RWPE1 (cell line): ENCODE measurements at regions not wholly inside any gene's neighbourhood (a gene's known extent, or its start where the extent isn't known, plus 50 kb on each side); places are given as distances from the start of the nearest gene placed in this dataset.

Experiments
- CTCF ChIA-PET: fragments of 350-600 bp; sonication (Branson Sonifier 250); formaldehyde crosslinking; extraction: SDS; loops from one replicate; lab custom pipeline; 2021; lab: Yijun Ruan, JAX
- POLR2A ChIA-PET: fragments of 400-600 bp; formaldehyde crosslinking; extraction: SDS; loops from one replicate; lab custom pipeline; 2020; ENCODE audit warnings: antibody characterized with exemption; ENCODE audit not compliant: low non-redundant PET; lab: Yijun Ruan, JAX
- DNase-seq: peaks from one replicate; pipeline ENCODE4 v3.0.0; 2012; ENCODE audit warnings: low spot score
- H3K27ac ChIP-seq: fragments of 450-650 bp; 2 replicates; pipeline ENCODE4 v1.5.1; 2017
- TF ChIP-seq, protein P1 (sequence below): fragments of 450-650 bp; conservative IDR thresholded peaks from 2 replicates; pipeline ENCODE4 v1.5.1; 2017; ENCODE audit warnings: low read depth, mild to moderate bottlenecking

DNA sequence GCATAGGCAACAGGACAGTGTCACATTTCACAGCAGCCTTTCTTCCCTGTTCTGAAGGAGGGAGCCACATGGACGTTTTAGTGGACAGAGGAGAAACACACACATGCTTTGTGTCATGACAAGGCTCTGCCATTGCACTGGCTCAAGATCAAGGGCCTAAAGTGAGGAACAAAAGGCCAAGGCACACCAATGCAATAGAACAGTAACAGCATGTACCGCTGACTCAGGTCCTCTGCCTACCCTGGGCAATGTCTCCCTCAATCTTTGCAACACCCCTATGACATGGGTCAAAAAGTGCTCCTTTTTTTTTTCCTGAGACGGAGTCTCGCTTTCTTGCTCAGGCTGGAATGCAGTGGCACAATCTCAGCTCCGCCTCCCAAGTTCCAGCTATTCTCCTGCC, 57.8 kb upstream of the SDK1 start:
- TF ChIP-seq, protein P1, sequence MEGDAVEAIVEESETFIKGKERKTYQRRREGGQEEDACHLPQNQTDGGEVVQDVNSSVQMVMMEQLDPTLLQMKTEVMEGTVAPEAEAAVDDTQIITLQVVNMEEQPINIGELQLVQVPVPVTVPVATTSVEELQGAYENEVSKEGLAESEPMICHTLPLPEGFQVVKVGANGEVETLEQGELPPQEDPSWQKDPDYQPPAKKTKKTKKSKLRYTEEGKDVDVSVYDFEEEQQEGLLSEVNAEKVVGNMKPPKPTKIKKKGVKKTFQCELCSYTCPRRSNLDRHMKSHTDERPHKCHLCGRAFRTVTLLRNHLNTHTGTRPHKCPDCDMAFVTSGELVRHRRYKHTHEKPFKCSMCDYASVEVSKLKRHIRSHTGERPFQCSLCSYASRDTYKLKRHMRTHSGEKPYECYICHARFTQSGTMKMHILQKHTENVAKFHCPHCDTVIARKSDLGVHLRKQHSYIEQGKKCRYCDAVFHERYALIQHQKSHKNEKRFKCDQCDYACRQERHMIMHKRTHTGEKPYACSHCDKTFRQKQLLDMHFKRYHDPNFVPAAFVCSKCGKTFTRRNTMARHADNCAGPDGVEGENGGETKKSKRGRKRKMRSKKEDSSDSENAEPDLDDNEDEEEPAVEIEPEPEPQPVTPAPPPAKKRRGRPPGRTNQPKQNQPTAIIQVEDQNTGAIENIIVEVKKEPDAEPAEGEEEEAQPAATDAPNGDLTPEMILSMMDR, result no peak
- ChIA-PET CTCF (interaction anchor here (0.6 kb wide), 1 partner anchor 288 kb away, joined by 3 read pairs; no protein-coding TSS in a partner anchor), POLR2A (no interaction called here)
- no peak for DNase-seq
- no peak overlapping the region for H3K27ac ChIP-seq

DNA sequence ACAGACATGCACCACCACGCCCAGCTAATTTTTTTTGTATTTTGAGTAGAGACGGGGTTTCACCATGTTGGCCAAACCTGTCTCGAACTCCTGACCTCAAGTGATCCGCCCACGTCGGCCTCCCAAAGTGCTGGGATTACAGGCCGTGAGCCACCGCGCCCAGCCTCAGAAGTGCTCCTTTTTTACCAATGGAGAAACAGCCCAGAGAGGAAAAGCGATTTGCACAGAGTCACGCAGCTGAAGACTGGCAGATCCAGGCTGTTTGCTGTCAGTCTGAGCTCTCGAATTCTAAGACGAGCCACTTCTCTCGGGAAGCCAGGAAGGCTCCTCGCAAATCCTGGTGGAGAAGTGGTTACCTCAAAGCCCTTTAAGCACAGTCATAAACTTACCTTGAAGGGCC, 57.4 kb upstream of the SDK1 start:
- CTCF ChIA-PET, result interaction anchor here (0.6 kb wide), 1 partner anchor 288 kb away, joined by 3 read pairs; no protein-coding TSS in a partner anchor
- POLR2A ChIA-PET, result no interaction called here
- DNase-seq, result no peak
- no peak overlapping the region for H3K27ac ChIP-seq
- TF ChIP-seq, protein P1, result no peak

DNA sequence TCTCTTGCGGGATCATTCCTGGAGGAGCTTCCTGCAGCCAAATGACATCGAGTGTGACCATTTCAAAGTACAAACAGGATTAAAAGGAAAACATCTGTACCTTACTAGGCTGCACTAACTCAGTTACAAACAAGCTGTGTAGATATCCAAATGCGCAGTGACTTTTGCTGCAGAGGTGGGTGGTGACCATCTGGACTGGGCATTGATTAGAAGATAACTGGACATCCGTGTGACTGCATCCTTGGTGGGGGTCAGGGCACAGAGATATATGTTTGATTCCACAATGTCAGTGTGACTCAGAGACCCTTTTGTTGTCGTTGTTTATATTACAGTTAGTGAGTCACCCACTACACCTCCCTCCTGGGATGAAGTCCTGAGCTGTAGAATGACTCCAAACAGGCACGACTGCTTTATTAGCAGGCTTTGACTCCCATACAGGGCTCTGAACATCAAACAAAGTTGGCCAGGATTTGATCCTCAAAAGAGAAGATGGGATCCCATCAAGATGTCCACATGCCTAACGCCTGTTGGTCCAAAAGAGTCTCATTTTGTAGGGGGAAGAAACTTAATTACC, 56.7 kb upstream of the SDK1 start:
- ChIA-PET CTCF (interaction anchor here (0.6 to 0.7 kb wide), 2 partner anchors 46 to 428 kb away, joined by 3 read pairs; no protein-coding TSS in a partner anchor), POLR2A (no interaction called here)
- DNase-seq, result peak; percentile 80
- TF ChIP-seq, protein P1, result no peak
- no peak overlapping the region for H3K27ac ChIP-seq

DNA sequence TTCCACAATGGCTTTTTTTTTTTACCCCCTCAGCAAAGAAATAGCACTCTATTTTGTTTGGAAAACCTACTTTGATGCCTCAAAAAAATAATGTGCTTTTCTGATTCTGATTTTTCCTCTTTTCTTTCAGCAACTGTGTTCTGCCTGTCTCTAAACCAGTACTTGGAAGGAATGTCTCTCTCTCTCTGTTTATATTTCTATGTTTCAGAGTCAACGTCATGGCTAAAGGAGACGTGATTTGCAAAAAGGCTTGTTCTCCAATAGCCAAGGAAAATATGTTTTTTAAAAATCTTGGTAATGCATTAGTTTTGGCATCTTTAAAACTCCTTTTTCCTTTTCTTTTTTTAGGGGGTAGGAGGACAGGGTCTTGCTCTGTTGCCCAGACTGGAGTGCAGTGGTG, 56.0 kb upstream of the SDK1 start:
- DNase-seq, result no peak
- ChIA-PET POLR2A (no interaction called here), CTCF (no interaction called here)
- no peak overlapping the region for H3K27ac ChIP-seq
- TF ChIP-seq, protein P1, result no peak

DNA sequence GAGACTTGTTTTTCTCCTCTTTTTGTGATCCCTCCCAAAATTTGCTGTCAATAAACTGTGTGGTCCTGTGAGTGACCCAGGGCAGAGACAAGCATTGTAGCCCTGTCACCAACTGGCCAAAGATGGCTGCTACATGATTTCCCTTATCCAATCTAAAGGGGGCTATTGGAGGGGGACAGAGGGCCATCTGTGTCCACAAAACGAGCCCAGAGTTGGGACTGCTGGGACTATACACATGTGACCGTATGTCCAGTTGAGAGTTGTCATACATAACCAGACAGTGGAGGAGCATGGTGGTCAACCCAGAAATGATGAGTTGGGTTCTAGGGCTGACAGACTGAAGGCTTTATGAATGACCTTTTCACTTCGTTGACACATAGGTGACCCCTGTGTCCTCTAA, 55.3 kb upstream of the SDK1 start:
- ChIA-PET POLR2A (no interaction called here), CTCF (no interaction called here)
- DNase-seq, result no peak
- TF ChIP-seq, protein P1, result no peak
- H3K27ac ChIP-seq, result no peak overlapping the region

DNA sequence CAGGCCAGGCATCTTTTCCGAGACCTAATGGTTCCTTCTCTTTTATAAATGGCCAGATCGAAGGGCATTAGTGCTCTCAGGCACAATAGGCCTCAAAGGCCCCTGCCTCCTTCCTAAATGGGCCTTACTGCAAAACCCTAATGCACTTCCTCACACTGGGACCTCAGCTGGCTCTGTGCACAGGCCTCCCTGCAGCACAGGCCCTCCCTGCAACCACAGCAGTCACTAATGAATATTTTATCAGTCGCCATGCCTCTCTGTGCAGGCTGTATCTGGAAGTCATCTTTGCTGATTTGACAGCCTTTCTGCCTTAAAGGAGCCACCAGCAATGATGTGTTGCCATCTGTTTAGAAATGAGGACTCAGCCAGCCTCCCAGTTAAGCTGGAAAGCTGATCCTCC, 54.9 kb upstream of the SDK1 start:
- H3K27ac ChIP-seq, result no peak overlapping the region
- CTCF ChIA-PET, result no interaction called here
- TF ChIP-seq, protein P1, result no peak
- POLR2A ChIA-PET, result no interaction called here
- no peak for DNase-seq
